Natural killer cell (primary cell): ENCODE measurements at regions not wholly inside any gene's neighbourhood (a gene's known extent, or its start where the extent isn't known, plus 50 kb on each side); places are given as distances from the start of the nearest gene placed in this dataset.

Experiments used
- ATAC-seq, 3 donors: fragments of 150-1000 bp in 2 of 3; fragments of 200-7000 bp in 1 of 3; cut with Tn5 transposase; 1 replicate in 1 of 3; 2 replicates in 2 of 3; pipeline ENCODE4 v1.10.0; 2021; ENCODE audit warnings: mild to moderate bottlenecking in 2 of 3, moderate library complexity in 2 of 3
- DNase-seq, 2 donors: peaks; one replicate each; pipeline versions ENCODE4 v3.0.0 to v3.0.0-alpha.2; 2013 to 2021; ENCODE audit warnings: mixed read lengths in 1 of 2
- H3K27ac ChIP-seq: one replicate; pipeline ENCODE4 v1.5.1; 2013; ENCODE audit warnings: mild to moderate bottlenecking, low read length
- H3K27me3 ChIP-seq: one replicate; pipeline ENCODE4 v1.6.1; 2013; ENCODE audit warnings: low read length; ENCODE audit not compliant: control insufficient read depth, insufficient read depth
- H3K36me3 ChIP-seq: one replicate; pipeline ENCODE4 v1.6.1; 2013; ENCODE audit warnings: low read length; ENCODE audit not compliant: control insufficient read depth, insufficient read depth
- H3K4me1 ChIP-seq: one replicate; pipeline ENCODE4 v1.6.1; 2013; ENCODE audit warnings: low read length; ENCODE audit not compliant: control insufficient read depth, insufficient read depth
- H3K4me3 ChIP-seq: one replicate; pipeline ENCODE4 v1.5.1; 2013; ENCODE audit warnings: low read length
- H3K9me3 ChIP-seq: one replicate; pipeline ENCODE4 v1.6.1; 2013; ENCODE audit warnings: low read length; ENCODE audit not compliant: control insufficient read depth, insufficient read depth
- H3K27ac Mint-ChIP-seq, 2 donors: one replicate each; pipeline ENCODE4 v1.8.0; 2022; ENCODE audit warnings: mild to moderate bottlenecking in 2 of 2, mixed read lengths in 2 of 2, moderate library complexity in 1 of 2
- H3K27me3 Mint-ChIP-seq, 2 donors: one replicate each; pipeline ENCODE4 v1.8.0; 2022; ENCODE audit warnings: low read depth in 2 of 2, mixed read lengths in 2 of 2
- H3K36me3 Mint-ChIP-seq: one replicate; pipeline ENCODE4 v1.8.0; 2022; ENCODE audit warnings: mixed read lengths
- H3K4me1 Mint-ChIP-seq, 2 donors: one replicate each; pipeline ENCODE4 v1.8.0; 2022; ENCODE audit warnings: mixed read lengths in 2 of 2
- H3K4me3 Mint-ChIP-seq: one replicate; pipeline ENCODE4 v1.8.0; 2022; ENCODE audit warnings: mild to moderate bottlenecking, moderate library complexity, mixed read lengths
- H3K9me3 Mint-ChIP-seq, 2 donors: one replicate each; pipeline ENCODE4 v1.8.0; 2022; ENCODE audit warnings: mixed read lengths in 2 of 2
- WGBS: methylation state at CpG from one replicate; pipeline ENCODE4 v1.1.7; 2013; ENCODE audit warnings: missing lambda C conversion rate; ENCODE audit not compliant: insufficient coverage; 5-methylcytosine and 5-hydroxymethylcytosine counted together
- intact Hi-C: fragments of 100-400 bp; cut with micrococcal nuclease; formaldehyde crosslinking; loops from one replicate; pipeline ENCODE4 v1.14.2; 2022
- TF ChIP-seq, protein P1 (sequence below): fragments of 200-600 bp; IDR thresholded peaks from one replicate; pipeline ENCODE4 v1.8.0; 2022; ENCODE audit warnings: antibody characterized with exemption

DNA sequence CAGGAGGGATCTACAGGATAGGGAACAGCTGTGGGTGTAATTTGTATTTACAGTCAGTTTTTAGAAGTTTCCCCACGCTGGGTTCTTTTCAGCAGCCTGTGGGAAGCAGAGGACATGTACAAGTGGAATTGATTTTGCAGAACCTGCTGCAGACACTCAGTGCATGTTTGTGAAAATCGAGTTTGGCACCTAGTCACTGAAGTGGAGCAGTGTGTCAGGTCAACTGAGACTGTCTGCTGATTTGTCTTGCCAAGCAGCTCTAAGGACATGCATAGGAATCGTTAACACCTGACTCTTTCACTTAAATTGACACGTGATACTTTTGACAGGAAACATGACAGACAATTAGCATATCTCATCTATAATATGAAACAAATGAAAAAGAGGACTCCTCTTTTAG lies 416.6 kb downstream of the TMX3 start:
- no peaks in the 10 kb centered on the region for H3K4me1 ChIP-seq
- intact Hi-C loops, result no loop called here
- ATAC-seq (no peak), DNase-seq (no peak)
- TF ChIP-seq, protein P1, sequence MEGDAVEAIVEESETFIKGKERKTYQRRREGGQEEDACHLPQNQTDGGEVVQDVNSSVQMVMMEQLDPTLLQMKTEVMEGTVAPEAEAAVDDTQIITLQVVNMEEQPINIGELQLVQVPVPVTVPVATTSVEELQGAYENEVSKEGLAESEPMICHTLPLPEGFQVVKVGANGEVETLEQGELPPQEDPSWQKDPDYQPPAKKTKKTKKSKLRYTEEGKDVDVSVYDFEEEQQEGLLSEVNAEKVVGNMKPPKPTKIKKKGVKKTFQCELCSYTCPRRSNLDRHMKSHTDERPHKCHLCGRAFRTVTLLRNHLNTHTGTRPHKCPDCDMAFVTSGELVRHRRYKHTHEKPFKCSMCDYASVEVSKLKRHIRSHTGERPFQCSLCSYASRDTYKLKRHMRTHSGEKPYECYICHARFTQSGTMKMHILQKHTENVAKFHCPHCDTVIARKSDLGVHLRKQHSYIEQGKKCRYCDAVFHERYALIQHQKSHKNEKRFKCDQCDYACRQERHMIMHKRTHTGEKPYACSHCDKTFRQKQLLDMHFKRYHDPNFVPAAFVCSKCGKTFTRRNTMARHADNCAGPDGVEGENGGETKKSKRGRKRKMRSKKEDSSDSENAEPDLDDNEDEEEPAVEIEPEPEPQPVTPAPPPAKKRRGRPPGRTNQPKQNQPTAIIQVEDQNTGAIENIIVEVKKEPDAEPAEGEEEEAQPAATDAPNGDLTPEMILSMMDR, result no peak
- H3K36me3 ChIP-seq, result no peaks in the 10 kb centered on the region
- Mint-ChIP-seq H3K36me3 (no peaks in the 10 kb centered on the region), H3K4me1 (no peaks in the 10 kb centered on the region), H3K27me3 (no peaks in the 10 kb centered on the region), H3K27ac (no peak overlapping the region), H3K9me3 (peaks cover 13 to 20% of the 10 kb centered on the region in 2 donors), H3K4me3 (no peak overlapping the region)
- no peaks in the 10 kb centered on the region for H3K27me3 ChIP-seq
- no peak overlapping the region for H3K4me3 ChIP-seq
- H3K9me3 ChIP-seq, result peaks cover 6% of the 10 kb centered on the region
- no peak overlapping the region for H3K27ac ChIP-seq
- WGBS, result 75% methylated on average over 4 of the region's 4 CpGs

DNA sequence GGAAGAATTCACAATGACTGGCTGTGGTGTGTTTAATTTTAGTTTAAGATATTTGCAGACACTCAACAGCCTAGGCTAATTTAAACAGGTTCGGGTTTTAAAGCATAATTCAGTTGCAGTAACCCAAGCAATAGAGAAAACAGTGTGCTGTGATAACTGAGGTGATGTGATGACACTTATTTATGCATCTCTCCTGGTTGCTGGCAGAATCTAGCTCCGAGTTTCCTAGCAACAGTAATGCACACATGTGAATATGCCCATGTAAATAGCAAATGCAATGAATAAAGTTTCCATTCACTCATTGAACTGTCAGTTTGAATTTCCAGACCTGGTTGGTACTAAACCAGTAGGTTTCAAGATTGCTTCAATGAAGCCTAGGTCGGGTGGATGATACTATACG lies 426.5 kb downstream of the TMX3 start:
- Mint-ChIP-seq H3K4me3 (no peak overlapping the region), H3K36me3 (no peaks in the 10 kb centered on the region), H3K27ac (no peak overlapping the region), H3K27me3 (no peaks in the 10 kb centered on the region), H3K9me3 (peaks cover 4 to 15% of the 10 kb centered on the region in 2 donors), H3K4me1 (no peaks in the 10 kb centered on the region)
- 78% methylated on average over 4 of the region's 4 CpGs for WGBS
- DNase-seq, result no peak
- intact Hi-C loops, result no loop called here
- no peaks in the 10 kb centered on the region for H3K9me3 ChIP-seq
- H3K4me1 ChIP-seq, result no peaks in the 10 kb centered on the region
- H3K27me3 ChIP-seq, result no peaks in the 10 kb centered on the region
- H3K27ac ChIP-seq, result no peak overlapping the region
- ATAC-seq, result no peak
- H3K4me3 ChIP-seq, result no peak overlapping the region
- TF ChIP-seq, protein P1, result no peak
- H3K36me3 ChIP-seq, result no peaks in the 10 kb centered on the region

DNA sequence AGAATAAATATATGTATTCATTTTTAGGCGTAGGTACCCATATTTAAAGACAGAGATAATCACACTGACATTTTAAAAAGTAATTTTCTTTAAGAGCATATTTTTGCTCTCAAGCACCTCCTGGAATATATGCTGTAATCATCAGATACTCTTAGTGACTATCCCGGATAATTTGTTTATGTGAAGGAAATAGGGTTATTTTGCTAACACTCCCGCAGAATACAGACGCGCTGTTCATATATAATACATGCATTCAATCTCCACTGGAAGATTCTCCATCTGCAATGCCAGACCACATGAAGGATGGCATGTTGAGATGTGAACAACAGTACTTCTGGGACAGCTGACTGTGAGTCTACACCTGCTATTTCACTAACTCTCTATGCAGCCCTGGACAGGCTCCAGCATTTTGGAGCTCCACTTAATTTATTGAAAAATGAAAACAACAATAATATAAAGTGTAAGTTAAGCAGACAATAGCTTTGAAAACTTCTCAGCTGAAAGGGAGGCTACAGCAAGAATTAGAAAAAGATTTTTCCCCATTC lies 430.6 kb downstream of the TMX3 start:
- no peak overlapping the region for H3K27ac Mint-ChIP-seq

More for the DNA sequence above, 430.6 kb downstream of the TMX3 start:
- Mint-ChIP-seq H3K4me1 (no peaks in the 10 kb centered on the region), H3K9me3 (peaks cover 8 to 23% of the 10 kb centered on the region in 2 donors), H3K27me3 (no peaks in the 10 kb centered on the region), H3K4me3 (no peak overlapping the region), H3K36me3 (peaks cover 5% of the 10 kb centered on the region)
- WGBS, result no CpG with 5 or more reads among the region's 5 CpGs
- H3K27me3 ChIP-seq, result no peaks in the 10 kb centered on the region
- no peaks in the 10 kb centered on the region for H3K4me1 ChIP-seq
- H3K27ac ChIP-seq, result no peak overlapping the region
- TF ChIP-seq, protein P1, result no peak
- ATAC-seq (no peak), DNase-seq (no peak)
- H3K36me3 ChIP-seq, result no peaks in the 10 kb centered on the region
- intact Hi-C loops, result no loop called here
- no peaks in the 10 kb centered on the region for H3K9me3 ChIP-seq
- no peak overlapping the region for H3K4me3 ChIP-seq
